ENCODE measurements at regions not wholly inside any gene's neighbourhood (a gene's known extent, or its start where the extent isn't known, plus 50 kb on each side); places are given as distances from the start of the nearest gene placed in this dataset.
"Not testable (repeated sequence)": the region's sequence is repeated elsewhere in the genome, so short reads cannot be mapped to it uniquely, and the experiment has no call there.

- not testable (repeated sequence) for H3K36me3 ChIP-seq (ENCODE audit: insufficient read depth, low read length); H3K79me2 ChIP-seq (ENCODE audit: low read length)
These were observed 215.0 kb downstream of the STIM2 start for GRCh38 chr4:27075603-27076002.

GRCh38 chr4:27078934-27079455 is 218.4 kb downstream of the STIM2 start:
- DNase-seq, result peak; percentile 16
- Histone ChIP-seq H3K27ac (ENCODE audit: low read length) (no peak overlapping the region), H3K4me2 (ENCODE audit: low read depth, low read length, poor library complexity, severe bottlenecking) (no peak overlapping the region), H4K20me1 (ENCODE audit: insufficient read depth, low read depth, low read length) (no peaks in the 10 kb centered on the region), H3K4me1 (ENCODE audit: low read length) (no peaks in the 10 kb centered on the region), H3K79me2 (ENCODE audit: low read length) (no peaks in the 10 kb centered on the region), H3K9me3 (ENCODE audit: low read length) (no peaks in the 10 kb centered on the region), H3K4me3 (ENCODE audit: low read length) (no peak overlapping the region), H3K9ac (ENCODE audit: low read length) (no peak overlapping the region), H3K9me2 (replicated peaks; ENCODE audit: insufficient read depth, low read length) (no peaks in the 10 kb centered on the region), H3K27me3 (ENCODE audit: low read length) (no peaks in the 10 kb centered on the region), H2AFZ (ENCODE audit: low read length) (no peak overlapping the region), H3K36me3 (ENCODE audit: insufficient read depth, low read length) (no peaks in the 10 kb centered on the region)

More at GRCh38 chr4:27075603-27076002, 215.0 kb downstream of the STIM2 start:
- H3K4me3 ChIP-seq (ENCODE audit: low read length); H3K9me2 ChIP-seq (replicated peaks; ENCODE audit: insufficient read depth, low read length); H3K27ac ChIP-seq (ENCODE audit: low read length); H4K20me1 ChIP-seq (ENCODE audit: insufficient read depth, low read depth, low read length); H2AFZ ChIP-seq (ENCODE audit: low read length); H3K27me3 ChIP-seq (ENCODE audit: low read length); DNase-seq; H3K4me2 ChIP-seq (ENCODE audit: low read depth, low read length, poor library complexity, severe bottlenecking); H3K9me3 ChIP-seq (ENCODE audit: low read length); H3K9ac ChIP-seq (ENCODE audit: low read length); H3K4me1 ChIP-seq (ENCODE audit: low read length): not testable (repeated sequence)

- no peak overlapping the region for H3K27ac ChIP-seq (ENCODE audit: low read length)
- no peaks in the 10 kb centered on the region for H3K9me2 ChIP-seq (replicated peaks; ENCODE audit: insufficient read depth, low read length)
- no peaks in the 10 kb centered on the region for H3K27me3 ChIP-seq (ENCODE audit: low read length)
- no peaks in the 10 kb centered on the region for H3K9me3 ChIP-seq (ENCODE audit: low read length)
- no peaks in the 10 kb centered on the region for H3K36me3 ChIP-seq (ENCODE audit: insufficient read depth, low read length)
- no peak overlapping the region for H3K9ac ChIP-seq (ENCODE audit: low read length)
- H3K4me1 ChIP-seq (ENCODE audit: low read length), result no peaks in the 10 kb centered on the region
- peak; percentile 34 for DNase-seq
- H3K4me2 ChIP-seq (ENCODE audit: low read depth, low read length, poor library complexity, severe bottlenecking), result no peak overlapping the region
- no peaks in the 10 kb centered on the region for H3K79me2 ChIP-seq (ENCODE audit: low read length)
- H3K4me3 ChIP-seq (ENCODE audit: low read length), result no peak overlapping the region
- H4K20me1 ChIP-seq (ENCODE audit: insufficient read depth, low read depth, low read length), result no peaks in the 10 kb centered on the region
- H2AFZ ChIP-seq (ENCODE audit: low read length), result no peak overlapping the region
These were observed 221.3 kb downstream of the STIM2 start for GRCh38 chr4:27081675-27082586.

DNA sequence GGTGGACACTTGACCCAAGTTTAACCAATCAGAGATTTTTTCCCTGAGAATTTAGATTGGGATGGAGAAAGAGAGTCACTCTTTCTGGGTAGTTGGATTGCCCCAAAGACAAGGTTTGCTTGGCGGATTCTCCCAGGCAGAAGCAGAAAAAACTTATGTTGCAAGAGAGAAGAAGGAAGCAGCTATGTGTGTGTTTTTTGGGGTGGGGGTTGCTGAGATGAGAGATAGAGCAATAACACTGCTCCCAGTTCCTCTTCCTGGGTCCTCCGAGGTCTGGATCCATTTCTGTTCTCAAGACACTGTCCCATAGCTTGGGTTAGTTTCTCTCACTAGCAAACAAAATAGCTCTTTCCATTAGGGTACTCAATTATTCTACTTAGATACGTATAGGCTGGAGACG is 222.1 kb downstream of the STIM2 start:
- DNase-seq, result no peak
- Histone ChIP-seq H3K4me3 (ENCODE audit: low read length) (no peak overlapping the region), H3K27ac (ENCODE audit: low read length) (no peak overlapping the region), H3K4me2 (ENCODE audit: low read depth, low read length, poor library complexity, severe bottlenecking) (no peak overlapping the region), H2AFZ (ENCODE audit: low read length) (no peak overlapping the region), H3K79me2 (ENCODE audit: low read length) (no peaks in the 10 kb centered on the region), H3K9me2 (replicated peaks; ENCODE audit: insufficient read depth, low read length) (no peaks in the 10 kb centered on the region), H3K36me3 (ENCODE audit: insufficient read depth, low read length) (no peaks in the 10 kb centered on the region), H3K4me1 (ENCODE audit: low read length) (0 out of 2 replicates have a peak, but pooled peaks cover under 1% of the 10 kb centered on the region), H3K27me3 (ENCODE audit: low read length) (no peaks in the 10 kb centered on the region), H3K9ac (ENCODE audit: low read length) (no peak overlapping the region), H4K20me1 (ENCODE audit: insufficient read depth, low read depth, low read length) (no peaks in the 10 kb centered on the region), H3K9me3 (ENCODE audit: low read length) (no peaks in the 10 kb centered on the region)

DNA sequence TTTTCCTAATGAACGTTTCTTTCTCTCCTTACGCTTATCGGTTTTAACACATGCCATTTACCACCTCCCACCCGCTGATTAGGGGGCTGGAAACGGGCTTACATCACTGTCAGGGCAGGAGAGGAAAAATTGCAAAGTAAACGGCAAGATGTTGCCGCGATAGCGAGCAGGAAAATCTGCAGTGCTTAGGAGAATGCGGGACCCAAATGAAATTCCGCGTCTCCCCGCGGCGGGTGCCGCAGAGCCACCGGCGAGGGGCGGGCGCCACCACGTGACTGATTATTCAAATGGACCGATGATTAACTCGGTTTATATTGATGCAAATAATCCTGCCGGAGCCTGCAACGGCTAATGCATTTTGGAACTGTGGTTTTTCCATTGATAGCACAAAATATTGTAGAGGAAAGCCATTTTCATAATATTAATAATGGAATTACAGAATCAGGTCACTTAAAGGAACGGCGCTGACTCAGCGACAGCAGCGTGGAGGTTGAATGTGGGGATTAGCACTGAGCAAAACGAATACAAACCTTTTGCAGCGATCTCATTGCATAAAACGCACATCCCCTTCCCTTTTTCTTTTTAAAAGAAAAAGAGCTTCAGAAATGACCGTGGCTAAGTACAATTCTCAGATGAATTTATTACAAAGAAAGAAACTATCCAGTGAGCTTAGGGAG is 224.2 kb downstream of the STIM2 start:
- Histone ChIP-seq H4K20me1 (ENCODE audit: insufficient read depth, low read depth, low read length) (no peaks in the 10 kb centered on the region), H3K4me2 (ENCODE audit: low read depth, low read length, poor library complexity, severe bottlenecking) (no peak overlapping the region), H3K79me2 (ENCODE audit: low read length) (no peaks in the 10 kb centered on the region), H3K4me3 (ENCODE audit: low read length) (no peak overlapping the region), H3K27me3 (ENCODE audit: low read length) (no peaks in the 10 kb centered on the region), H3K36me3 (ENCODE audit: insufficient read depth, low read length) (no peaks in the 10 kb centered on the region), H3K9me3 (ENCODE audit: low read length) (no peaks in the 10 kb centered on the region), H3K9me2 (replicated peaks; ENCODE audit: insufficient read depth, low read length) (no peaks in the 10 kb centered on the region), H3K27ac (ENCODE audit: low read length) (no peak overlapping the region), H3K4me1 (ENCODE audit: low read length) (0 out of 2 replicates have a peak, but pooled peaks cover 3% of the 10 kb centered on the region), H3K9ac (ENCODE audit: low read length) (no peak overlapping the region), H2AFZ (ENCODE audit: low read length) (no peak overlapping the region)
- no peak for DNase-seq

GRCh38 chr4:27085396-27085795 is 224.8 kb downstream of the STIM2 start:
- no peak for DNase-seq
- H2AFZ ChIP-seq (ENCODE audit: low read length), result no peak overlapping the region
- H3K9me2 ChIP-seq (replicated peaks; ENCODE audit: insufficient read depth, low read length), result no peaks in the 10 kb centered on the region
- no peaks in the 10 kb centered on the region for H3K36me3 ChIP-seq (ENCODE audit: insufficient read depth, low read length)
- H3K27me3 ChIP-seq (ENCODE audit: low read length), result no peaks in the 10 kb centered on the region
- H3K79me2 ChIP-seq (ENCODE audit: low read length), result no peaks in the 10 kb centered on the region
- H3K9me3 ChIP-seq (ENCODE audit: low read length), result no peaks in the 10 kb centered on the region
- H3K9ac ChIP-seq (ENCODE audit: low read length), result no peak overlapping the region
- H3K27ac ChIP-seq (ENCODE audit: low read length), result no peak overlapping the region
- 0 out of 2 replicates have a peak, but pooled peaks cover 3% of the 10 kb centered on the region for H3K4me1 ChIP-seq (ENCODE audit: low read length)
- H4K20me1 ChIP-seq (ENCODE audit: insufficient read depth, low read depth, low read length), result no peaks in the 10 kb centered on the region
- no peak overlapping the region for H3K4me3 ChIP-seq (ENCODE audit: low read length)
- no peak overlapping the region for H3K4me2 ChIP-seq (ENCODE audit: low read depth, low read length, poor library complexity, severe bottlenecking)

DNA sequence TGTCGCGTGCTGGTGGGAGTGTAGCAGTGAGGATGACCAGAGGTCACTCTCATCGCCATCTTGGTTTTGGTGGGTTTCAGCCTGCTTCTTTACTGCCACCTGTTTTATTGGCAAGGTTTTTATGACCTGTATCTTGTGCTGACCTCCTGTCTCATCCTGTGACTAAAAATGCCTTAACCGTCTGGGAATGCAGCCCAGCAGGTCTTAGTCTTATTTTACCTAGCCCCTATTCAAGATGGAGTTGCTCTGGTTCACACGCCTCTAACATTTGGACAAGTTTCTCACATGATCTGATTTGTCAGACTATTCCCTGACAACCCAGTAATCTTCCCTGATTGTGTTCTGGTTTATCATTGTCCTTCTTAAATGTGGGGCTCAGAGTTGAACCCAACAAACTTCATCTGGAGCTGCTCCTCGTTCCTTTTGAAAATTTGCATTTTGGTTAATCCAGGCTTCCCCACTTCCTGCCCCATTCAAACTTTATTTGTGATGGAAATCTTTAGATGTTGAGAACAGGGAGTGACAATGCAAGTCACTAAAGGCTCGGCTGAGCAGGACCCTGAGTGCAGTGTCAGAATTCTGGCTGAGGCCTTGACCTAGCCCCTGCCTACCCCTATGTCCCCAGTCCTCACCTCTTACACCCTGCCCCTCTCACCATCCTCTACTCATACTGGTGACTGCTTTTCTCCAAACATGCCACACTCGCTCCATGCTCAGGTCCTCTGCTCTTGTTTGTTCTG is 226.8 kb downstream of the STIM2 start:
- no peaks in the 10 kb centered on the region for H3K36me3 ChIP-seq (ENCODE audit: insufficient read depth, low read length)
- no peaks in the 10 kb centered on the region for H3K79me2 ChIP-seq (ENCODE audit: low read length)
- no peak overlapping the region for H3K4me2 ChIP-seq (ENCODE audit: low read depth, low read length, poor library complexity, severe bottlenecking)
- DNase-seq, result peak; percentile 28
- H4K20me1 ChIP-seq (ENCODE audit: insufficient read depth, low read depth, low read length), result no peaks in the 10 kb centered on the region
- no peak overlapping the region for H3K9ac ChIP-seq (ENCODE audit: low read length)
- no peaks in the 10 kb centered on the region for H3K9me2 ChIP-seq (replicated peaks; ENCODE audit: insufficient read depth, low read length)
- no peaks in the 10 kb centered on the region for H3K27me3 ChIP-seq (ENCODE audit: low read length)
- no peak overlapping the region for H3K4me3 ChIP-seq (ENCODE audit: low read length)
- H3K27ac ChIP-seq (ENCODE audit: low read length), result no peak overlapping the region
- H3K9me3 ChIP-seq (ENCODE audit: low read length), result no peaks in the 10 kb centered on the region
- 0 out of 2 replicates have a peak, but pooled peaks cover 3% of the 10 kb centered on the region for H3K4me1 ChIP-seq (ENCODE audit: low read length)
- no peak overlapping the region for H2AFZ ChIP-seq (ENCODE audit: low read length)

GRCh38 chr4:27088491-27088890 is 227.8 kb downstream of the STIM2 start:
- H3K4me3 ChIP-seq (ENCODE audit: low read length), result no peak overlapping the region
- DNase-seq, result no peak
- H3K9me2 ChIP-seq (replicated peaks; ENCODE audit: insufficient read depth, low read length), result no peaks in the 10 kb centered on the region
- H3K27ac ChIP-seq (ENCODE audit: low read length), result no peak overlapping the region
- H3K4me1 ChIP-seq (ENCODE audit: low read length), result 0 out of 2 replicates have a peak, but pooled peaks cover 3% of the 10 kb centered on the region
- H3K9me3 ChIP-seq (ENCODE audit: low read length), result no peaks in the 10 kb centered on the region
- no peaks in the 10 kb centered on the region for H3K27me3 ChIP-seq (ENCODE audit: low read length)
- H3K9ac ChIP-seq (ENCODE audit: low read length), result no peak overlapping the region
- no peak overlapping the region for H3K4me2 ChIP-seq (ENCODE audit: low read depth, low read length, poor library complexity, severe bottlenecking)
- H3K36me3 ChIP-seq (ENCODE audit: insufficient read depth, low read length), result no peaks in the 10 kb centered on the region
- H4K20me1 ChIP-seq (ENCODE audit: insufficient read depth, low read depth, low read length), result no peaks in the 10 kb centered on the region
- no peaks in the 10 kb centered on the region for H3K79me2 ChIP-seq (ENCODE audit: low read length)
- H2AFZ ChIP-seq (ENCODE audit: low read length), result no peak overlapping the region

All from Karpas-422 (cell line).